Neural crest cell (in vitro differentiated cells): ENCODE measurements at regions not wholly inside any gene's neighbourhood (a gene's known extent, or its start where the extent isn't known, plus 50 kb on each side); places are given as distances from the start of the nearest gene placed in this dataset.

Source experiments
- DNase-seq: peaks from one replicate; pipeline ENCODE4 v3.0.0; 2021; ENCODE audit warnings: low read depth, mixed read lengths, low spot score
- H3K27ac Mint-ChIP-seq: one replicate; pipeline ENCODE4 v1.8.0; 2021; ENCODE audit warnings: mild to moderate bottlenecking, mixed read lengths; ENCODE audit not compliant: unreplicated experiment
- H3K27me3 Mint-ChIP-seq: 2 replicates; pipeline ENCODE4 v1.8.0; 2021; ENCODE audit warnings: low read depth, mild to moderate bottlenecking, mixed read lengths
- H3K36me3 Mint-ChIP-seq: 2 replicates; pipeline ENCODE4 v1.8.0; 2021; ENCODE audit warnings: low read depth, mild to moderate bottlenecking, mixed read lengths
- H3K4me1 Mint-ChIP-seq: 2 replicates; pipeline ENCODE4 v1.8.0; 2021; ENCODE audit warnings: mixed read lengths
- H3K4me3 Mint-ChIP-seq: one replicate; pipeline ENCODE4 v1.8.0; 2021; ENCODE audit warnings: mild to moderate bottlenecking, mixed read lengths
- H3K9me3 Mint-ChIP-seq: 2 replicates; pipeline ENCODE4 v1.8.0; 2021; ENCODE audit warnings: mixed read lengths
- CTCF ChIP-seq: fragments of 200-600 bp; sonication (generic); conservative IDR thresholded peaks from 2 replicates; pipeline ENCODE4 v1.5.0; 2021; ENCODE audit warnings: antibody characterized with exemption, mild to moderate bottlenecking

- TF ChIP-seq CTCF = no peak
- H3K27me3 Mint-ChIP-seq = peaks cover 55% of the 10 kb centered on the region
- H3K27ac Mint-ChIP-seq = no peak overlapping the region
- no peak overlapping the region for H3K4me3 Mint-ChIP-seq
- H3K4me1 Mint-ChIP-seq = no peaks in the 10 kb centered on the region
- no peaks in the 10 kb centered on the region for H3K9me3 Mint-ChIP-seq
- H3K36me3 Mint-ChIP-seq = no peaks in the 10 kb centered on the region
- no peak for DNase-seq
Observed at GRCh38 chr17:33459078-33459940, 166.2 kb upstream of the ASIC2 start.

GRCh38 chr17:33460781-33461450 is 167.8 kb upstream of the ASIC2 start:
- Mint-ChIP-seq H3K27me3 (peaks cover 54% of the 10 kb centered on the region), H3K9me3 (no peaks in the 10 kb centered on the region), H3K4me1 (peaks cover 4% of the 10 kb centered on the region), H3K4me3 (no peak overlapping the region), H3K36me3 (no peaks in the 10 kb centered on the region), H3K27ac (no peak overlapping the region)
- DNase-seq = no peak
- TF ChIP-seq CTCF = no peak

DNA sequence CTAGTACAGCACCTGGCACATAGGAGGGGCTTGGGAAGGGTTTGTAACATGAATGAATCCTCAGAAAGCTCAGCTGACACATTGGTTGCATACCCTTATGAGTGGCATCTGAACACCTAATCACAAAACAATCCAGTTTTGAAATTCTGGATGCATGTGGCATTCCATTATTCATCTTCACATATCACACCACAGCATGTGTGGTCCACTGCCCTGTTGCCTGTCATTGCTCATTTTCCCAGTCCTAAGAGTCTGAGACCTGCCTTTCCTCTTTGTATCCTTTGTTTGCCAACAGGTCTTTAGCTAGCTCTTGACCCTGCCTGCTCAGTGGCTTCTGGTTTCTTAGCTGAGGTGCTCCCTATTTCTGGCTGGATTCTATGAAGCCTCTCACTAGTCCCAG is 170.8 kb upstream of the ASIC2 start:
- H3K4me3 Mint-ChIP-seq = no peak overlapping the region
- H3K4me1 Mint-ChIP-seq = peaks cover 4% of the 10 kb centered on the region
- peaks cover 3% of the 10 kb centered on the region for H3K9me3 Mint-ChIP-seq
- no peak for DNase-seq
- H3K36me3 Mint-ChIP-seq = no peaks in the 10 kb centered on the region
- peaks cover 37% of the 10 kb centered on the region for H3K27me3 Mint-ChIP-seq
- no peak overlapping the region for H3K27ac Mint-ChIP-seq
- TF ChIP-seq CTCF = no peak

DNA sequence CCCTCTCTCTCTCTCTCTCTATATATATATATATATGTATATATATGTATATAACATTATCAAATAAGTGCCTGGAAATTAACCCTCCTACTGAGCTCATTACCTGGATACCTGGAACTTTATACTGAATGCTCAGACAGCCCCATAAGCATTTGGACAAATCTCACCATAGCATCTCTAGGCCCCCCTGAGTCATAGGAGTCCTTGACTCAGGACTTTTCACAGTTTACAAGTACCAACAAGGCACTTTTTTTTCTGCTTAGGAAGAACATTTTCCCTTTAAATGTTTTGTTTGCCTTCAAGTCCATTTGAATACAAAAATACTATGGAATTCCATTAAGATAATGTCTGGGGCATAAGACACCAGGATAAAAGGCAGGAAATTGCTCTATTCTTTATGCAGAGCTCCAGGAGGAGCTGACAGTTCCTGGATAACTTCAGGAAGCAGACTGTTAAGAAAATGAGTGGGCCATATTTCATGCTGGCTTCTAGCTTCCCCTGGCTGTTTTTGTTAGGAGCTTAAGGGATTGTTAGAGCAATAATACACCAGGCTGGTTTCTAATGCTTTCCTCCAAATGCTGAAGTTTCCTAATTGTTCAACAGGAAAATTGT is 171.7 kb upstream of the ASIC2 start:
- H3K36me3 Mint-ChIP-seq = no peaks in the 10 kb centered on the region
- H3K4me3 Mint-ChIP-seq = no peak overlapping the region
- H3K4me1 Mint-ChIP-seq = peaks cover 4% of the 10 kb centered on the region
- H3K27me3 Mint-ChIP-seq = peaks cover 30% of the 10 kb centered on the region
- no peak overlapping the region for H3K27ac Mint-ChIP-seq
- no peak for TF ChIP-seq CTCF
- no peak for DNase-seq
- peaks cover 3% of the 10 kb centered on the region for H3K9me3 Mint-ChIP-seq

DNA sequence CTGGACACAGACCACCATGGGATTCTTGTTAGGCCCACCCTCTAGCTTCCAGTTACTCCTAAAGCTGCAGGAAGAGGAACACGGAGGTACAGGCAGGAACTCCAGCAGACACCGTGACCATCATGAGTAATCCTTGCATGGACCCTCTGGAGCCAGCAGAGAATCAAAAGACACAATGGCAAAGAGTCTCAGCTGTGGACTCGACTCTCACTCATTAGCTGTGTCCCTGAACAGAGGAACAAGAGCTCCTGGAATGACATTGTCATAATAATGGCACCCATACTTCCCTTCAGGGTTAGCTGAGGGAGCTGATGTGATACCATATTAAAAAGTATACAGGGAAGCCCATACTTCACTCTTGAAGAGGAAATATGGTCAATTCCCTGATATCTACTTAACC is 176.3 kb upstream of the ASIC2 start:
- DNase-seq = no peak
- Mint-ChIP-seq H3K36me3 (no peaks in the 10 kb centered on the region), H3K27ac (no peak overlapping the region), H3K9me3 (peaks cover 3% of the 10 kb centered on the region), H3K4me3 (no peak overlapping the region), H3K4me1 (peaks cover 4% of the 10 kb centered on the region), H3K27me3 (peaks cover 6% of the 10 kb centered on the region)
- TF ChIP-seq CTCF = no peak
